PFSK-1 (cell line): ENCODE measurements at regions not wholly inside any gene's neighbourhood (a gene's known extent, or its start where the extent isn't known, plus 50 kb on each side); places are given as distances from the start of the nearest gene placed in this dataset.

ENCODE experiments used
- FOXP2 ChIP-seq: optimal IDR thresholded peaks from 2 replicates; pipeline ENCODE3; 2011; ENCODE audit warnings: borderline replicate concordance, control low read depth, inconsistent platforms; ENCODE audit not compliant: insufficient read depth; ENCODE audit errors: extremely low read length, extremely low read depth
- POLR2AphosphoS5 ChIP-seq: IDR thresholded peaks from 2 replicates; pipeline ENCODE4 v1.6.1; 2012; ENCODE audit warnings: low read depth, mild to moderate bottlenecking, control low read depth, low read length, moderate library complexity
- REST ChIP-seq, 2 experiments: IDR thresholded peaks; 2 replicates each; pipeline versions ENCODE4 v1.6.1 to v1.8.0; 2011 to 2012; ENCODE audit warnings: low read depth in 2 of 2, low read length in 2 of 2, control low read depth in 1 of 2, inconsistent platforms in 1 of 2, mild to moderate bottlenecking in 1 of 2, moderate library complexity in 1 of 2; ENCODE audit not compliant: insufficient read depth in 1 of 2
- TAF1 ChIP-seq: IDR thresholded peaks from 2 replicates; pipeline ENCODE4 v1.6.1; 2012; ENCODE audit warnings: low read length, control low read depth, borderline replicate concordance; ENCODE audit not compliant: insufficient read depth

- no peak for TF ChIP-seq REST (IDR thresholded peaks at IDR 0.05; ENCODE audit: insufficient read depth in 1 of 2, low read depth in 2 of 2, low read length in 2 of 2)
- TF ChIP-seq POLR2AphosphoS5, result no peak
- no peak for TF ChIP-seq FOXP2
- no peak for TF ChIP-seq TAF1
These were observed 851.9 kb upstream of the ALCAM start for GRCh38 chr3:104514776-104515175.
